Astrocyte of the cerebellum (primary cell): ENCODE measurements at regions not wholly inside any gene's neighbourhood (a gene's known extent, or its start where the extent isn't known, plus 50 kb on each side); places are given as distances from the start of the nearest gene placed in this dataset.

Experiments
- DNase-seq: peaks from one replicate; pipeline ENCODE4 v3.0.0-alpha.2; 2011; ENCODE audit warnings: low read depth
- H3K4me3 ChIP-seq: 2 replicates; pipeline ENCODE4 v1.5.1; 2011; ENCODE audit warnings: mild to moderate bottlenecking, low read depth, low read length, moderate library complexity
- in situ Hi-C: cut with HindIII; loops from 2 replicates; pipeline ENCODE4 v1.10.0; 2017; ENCODE audit warnings: low sequenced_read_pairs
- TF ChIP-seq, protein P1 (sequence below): IDR thresholded peaks from 2 replicates; pipeline ENCODE4 v1.5.1; 2012; ENCODE audit warnings: low read length, low read depth, moderate library complexity, mild to moderate bottlenecking; ENCODE audit errors: missing control alignments

GRCh38 chr1:162972773-162973172 lies 96.4 kb upstream of the RGS4 start:
- in situ Hi-C loops: no loop called here
- no peak overlapping the region for H3K4me3 ChIP-seq
- DNase-seq: no peak
- TF ChIP-seq, protein P1, sequence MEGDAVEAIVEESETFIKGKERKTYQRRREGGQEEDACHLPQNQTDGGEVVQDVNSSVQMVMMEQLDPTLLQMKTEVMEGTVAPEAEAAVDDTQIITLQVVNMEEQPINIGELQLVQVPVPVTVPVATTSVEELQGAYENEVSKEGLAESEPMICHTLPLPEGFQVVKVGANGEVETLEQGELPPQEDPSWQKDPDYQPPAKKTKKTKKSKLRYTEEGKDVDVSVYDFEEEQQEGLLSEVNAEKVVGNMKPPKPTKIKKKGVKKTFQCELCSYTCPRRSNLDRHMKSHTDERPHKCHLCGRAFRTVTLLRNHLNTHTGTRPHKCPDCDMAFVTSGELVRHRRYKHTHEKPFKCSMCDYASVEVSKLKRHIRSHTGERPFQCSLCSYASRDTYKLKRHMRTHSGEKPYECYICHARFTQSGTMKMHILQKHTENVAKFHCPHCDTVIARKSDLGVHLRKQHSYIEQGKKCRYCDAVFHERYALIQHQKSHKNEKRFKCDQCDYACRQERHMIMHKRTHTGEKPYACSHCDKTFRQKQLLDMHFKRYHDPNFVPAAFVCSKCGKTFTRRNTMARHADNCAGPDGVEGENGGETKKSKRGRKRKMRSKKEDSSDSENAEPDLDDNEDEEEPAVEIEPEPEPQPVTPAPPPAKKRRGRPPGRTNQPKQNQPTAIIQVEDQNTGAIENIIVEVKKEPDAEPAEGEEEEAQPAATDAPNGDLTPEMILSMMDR: no peak

GRCh38 chr1:162970021-162970420 lies 99.1 kb upstream of the RGS4 start:
- TF ChIP-seq, protein P1: no peak
- in situ Hi-C loops: no loop called here

GRCh38 chr1:162966613-162967012 lies 102.5 kb upstream of the RGS4 start:
- H3K4me3 ChIP-seq: no peak overlapping the region
- no peak for DNase-seq
- in situ Hi-C loops: no loop called here
- TF ChIP-seq, protein P1: no peak

More at GRCh38 chr1:162970021-162970420, 99.1 kb upstream of the RGS4 start:
- DNase-seq: no peak
- H3K4me3 ChIP-seq: no peak overlapping the region

DNA sequence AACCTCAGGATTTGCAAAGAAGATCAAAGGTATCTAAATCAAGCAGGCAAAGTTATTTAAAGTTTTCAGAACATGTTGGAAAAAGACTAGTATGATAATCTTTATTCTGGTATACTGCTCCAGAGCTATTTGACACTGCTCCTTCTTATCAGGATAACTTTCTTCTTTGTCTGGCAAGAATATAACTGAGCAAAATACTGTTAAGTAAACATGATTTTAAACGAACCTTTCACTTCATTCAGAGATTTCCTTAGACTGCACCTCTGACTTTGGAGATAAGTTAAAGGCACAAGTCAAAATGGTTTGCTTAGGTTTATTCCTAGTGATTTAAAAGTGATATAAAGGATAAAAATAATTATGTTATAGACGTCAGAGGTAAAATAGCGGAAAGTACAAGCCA lies 103.9 kb upstream of the CCDC190 start:
- H3K4me3 ChIP-seq: no peak overlapping the region
- DNase-seq: no peak
- in situ Hi-C loops: no loop called here
- TF ChIP-seq, protein P1: no peak

DNA sequence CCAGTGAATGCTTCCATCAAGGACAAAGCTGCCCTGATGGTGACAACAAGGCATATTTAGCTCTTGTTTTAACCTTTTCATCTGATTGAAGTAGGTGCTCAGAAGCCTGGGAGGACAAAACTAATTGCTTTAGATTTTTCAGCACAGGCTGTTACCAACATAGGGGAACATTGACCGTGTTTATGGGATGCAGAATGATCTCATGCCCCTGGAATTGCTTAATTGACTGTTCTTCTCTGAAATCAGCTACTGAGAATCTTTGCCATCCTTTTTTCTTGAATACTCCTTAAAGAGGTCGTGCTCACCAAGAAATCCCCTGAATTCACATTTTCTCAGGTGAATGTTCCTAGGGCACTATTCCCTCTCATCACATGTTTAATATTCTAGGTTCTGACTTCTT lies 95.9 kb upstream of the CCDC190 start:
- TF ChIP-seq, protein P1: no peak
- H3K4me3 ChIP-seq: no peak overlapping the region
- no peak for DNase-seq
- in situ Hi-C loops: loop anchor here (5.0 kb wide), 1 partner anchor 55 kb away; no protein-coding TSS in a partner anchor

DNA sequence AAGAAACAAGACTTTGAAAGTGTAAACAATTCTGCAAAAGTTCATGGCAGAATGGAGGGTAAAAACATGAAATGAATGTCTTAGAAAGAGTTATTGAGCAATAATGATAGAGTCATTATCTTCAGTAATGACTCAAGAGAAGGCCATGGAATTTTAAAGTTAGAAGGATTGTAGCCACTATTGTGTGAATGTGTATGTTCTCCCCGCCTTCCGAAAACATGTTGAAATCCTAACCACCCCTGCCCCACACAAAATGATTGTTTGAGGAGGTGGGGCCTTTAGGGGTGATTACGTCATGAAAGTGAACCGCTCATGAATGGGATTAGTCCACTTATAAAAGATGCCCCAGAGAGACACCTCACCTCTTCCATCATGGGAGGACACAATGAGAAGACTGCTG lies 93.8 kb upstream of the CCDC190 start:
- DNase-seq: no peak
- in situ Hi-C loops: loop anchor here (5.0 kb wide), 1 partner anchor 53 kb away; no protein-coding TSS in a partner anchor
- TF ChIP-seq, protein P1: no peak
- no peak overlapping the region for H3K4me3 ChIP-seq

- in situ Hi-C loops: no loop called here
- TF ChIP-seq, protein P1: no peak
- DNase-seq: no peak
- no peak overlapping the region for H3K4me3 ChIP-seq
Observed at GRCh38 chr1:162952956-162953355, 92.0 kb upstream of the CCDC190 start.
